ENCODE measurements at regions not wholly inside any gene's neighbourhood (a gene's known extent, or its start where the extent isn't known, plus 50 kb on each side); places are given as distances from the start of the nearest gene placed in this dataset.

DNA sequence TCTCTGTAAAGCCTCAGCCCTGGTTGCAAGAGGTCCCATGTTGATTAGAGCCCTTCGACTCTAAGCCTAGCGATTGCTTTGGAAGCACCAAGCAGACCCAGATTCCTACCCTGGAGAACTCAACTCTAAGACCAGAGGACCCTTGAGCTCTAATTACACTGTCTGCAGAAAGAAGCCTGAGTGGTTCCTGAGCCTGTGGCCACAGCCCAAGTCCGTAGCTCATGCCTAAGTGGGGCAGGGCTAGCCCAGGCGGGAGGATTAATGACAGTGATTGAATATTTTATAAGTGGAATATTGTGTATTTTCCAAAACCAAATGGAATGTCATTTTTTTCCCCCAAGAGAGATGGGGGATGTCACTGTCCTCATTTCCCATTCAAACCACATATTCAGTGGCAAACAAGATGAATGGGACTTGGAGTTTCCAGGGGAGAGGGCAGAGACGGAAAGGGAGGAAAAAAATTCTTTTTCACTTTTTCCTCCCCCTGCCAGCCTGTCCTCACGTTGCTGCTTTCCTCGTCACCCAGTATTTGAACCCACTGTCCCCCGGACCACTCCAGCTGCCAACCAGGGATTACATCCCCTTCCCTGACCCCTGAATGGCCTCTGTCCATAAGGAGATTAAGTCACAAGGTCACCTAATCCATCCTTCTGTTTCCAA, 79.6 kb upstream of the CTTNBP2NL start:
- no peak for DNase-seq (ENCODE audit: low read depth in 1 of 2, low spot score in 1 of 2)

DNA sequence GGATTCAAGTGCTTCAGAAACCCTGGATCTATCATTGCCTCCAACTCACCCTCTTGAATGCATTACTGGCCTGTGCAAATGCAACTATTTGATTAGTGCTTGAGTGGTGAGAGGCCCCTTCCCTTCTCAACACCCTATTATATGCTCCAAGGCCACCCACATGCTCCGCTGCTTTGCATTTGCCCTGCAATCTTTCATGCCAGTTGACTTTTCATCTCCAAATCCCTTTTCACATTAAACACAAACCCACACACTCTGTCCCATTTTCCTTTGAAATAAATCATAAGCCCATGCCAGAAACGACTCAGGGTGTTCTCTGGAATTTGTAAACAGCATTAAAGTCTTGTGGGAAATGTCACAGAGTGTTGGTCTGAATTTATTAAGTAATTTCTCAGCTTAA, 78.9 kb upstream of the CTTNBP2NL start:
- DNase-seq (ENCODE audit: low read depth in 1 of 2, low spot score in 1 of 2) = no peak

DNA sequence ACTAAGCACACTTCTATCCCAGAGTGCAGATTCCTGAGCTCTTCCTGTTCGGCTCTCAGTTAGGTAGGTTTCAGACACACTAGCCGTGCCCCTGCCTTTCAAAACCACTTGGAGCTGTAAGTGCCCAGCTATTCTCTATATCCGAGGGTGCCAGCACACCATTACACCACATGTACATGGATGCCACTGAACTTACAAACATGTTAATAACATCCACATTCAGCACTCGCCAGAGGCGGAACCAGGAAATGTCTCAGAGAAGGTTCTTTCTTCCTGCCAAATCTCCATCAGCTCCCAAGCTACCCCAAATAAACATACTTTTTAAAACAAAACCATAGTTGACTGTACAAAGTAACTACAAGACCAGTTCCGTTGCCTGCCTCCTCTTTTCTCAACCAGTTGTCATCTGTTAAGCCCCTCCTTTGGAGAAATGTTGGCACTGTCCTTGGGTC, 78.4 kb upstream of the CTTNBP2NL start:
- no peak for DNase-seq (ENCODE audit: low read depth in 1 of 2, low spot score in 1 of 2)

DNA sequence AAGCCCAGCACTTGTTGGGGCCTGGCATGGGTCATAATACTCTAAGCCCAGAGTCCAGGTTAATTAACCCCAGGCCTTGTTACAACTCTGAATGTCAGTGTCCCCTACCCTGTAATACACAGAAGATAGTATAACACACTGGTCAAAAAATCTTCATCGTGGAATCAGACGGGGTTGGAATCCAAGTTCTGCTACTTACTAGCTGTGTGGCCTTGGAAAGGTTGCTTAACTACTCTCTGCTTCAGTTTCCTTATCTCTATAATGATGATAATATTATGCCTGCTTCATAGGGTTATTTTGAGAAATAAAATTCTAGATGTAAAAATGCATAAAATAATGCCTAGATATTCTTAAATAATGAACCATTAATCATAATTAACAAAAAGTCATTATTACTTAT, 77.8 kb upstream of the CTTNBP2NL start:
- DNase-seq (ENCODE audit: low read depth in 1 of 2, low spot score in 1 of 2) = no peak

DNA sequence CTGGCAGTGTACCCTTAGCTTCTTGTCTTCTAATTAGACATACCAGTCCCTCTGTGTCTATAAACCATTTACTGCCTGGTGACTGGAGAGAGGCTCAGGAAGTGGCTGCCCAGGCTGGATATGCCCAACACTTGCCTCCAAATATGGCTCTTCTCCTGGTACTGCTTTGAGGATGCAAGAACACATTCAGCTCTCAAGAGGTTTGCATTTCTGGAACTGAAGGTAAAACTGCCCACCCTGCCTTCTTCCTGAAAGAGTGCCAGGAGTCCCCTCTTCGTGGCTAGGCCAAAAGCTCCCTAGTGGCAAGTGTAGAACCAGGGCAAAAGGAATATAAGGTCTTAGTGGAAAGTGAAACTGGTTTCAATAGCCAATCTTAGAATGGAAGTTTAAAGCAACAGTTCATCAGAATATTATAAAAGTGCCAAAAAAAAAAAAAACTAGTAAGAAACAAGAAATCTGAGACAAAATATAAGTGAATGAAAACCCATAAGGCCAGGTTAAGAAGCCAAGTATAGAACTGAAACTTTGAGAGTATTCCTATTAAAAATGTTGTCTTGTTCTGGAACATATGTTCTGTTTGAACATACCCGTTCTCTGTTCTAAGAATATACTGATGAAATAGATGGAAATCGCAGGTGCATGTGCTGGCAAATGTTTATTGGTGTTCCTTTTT, 77.2 kb upstream of the CTTNBP2NL start:
- no peak for DNase-seq (ENCODE audit: low read depth in 1 of 2, low spot score in 1 of 2)

DNA sequence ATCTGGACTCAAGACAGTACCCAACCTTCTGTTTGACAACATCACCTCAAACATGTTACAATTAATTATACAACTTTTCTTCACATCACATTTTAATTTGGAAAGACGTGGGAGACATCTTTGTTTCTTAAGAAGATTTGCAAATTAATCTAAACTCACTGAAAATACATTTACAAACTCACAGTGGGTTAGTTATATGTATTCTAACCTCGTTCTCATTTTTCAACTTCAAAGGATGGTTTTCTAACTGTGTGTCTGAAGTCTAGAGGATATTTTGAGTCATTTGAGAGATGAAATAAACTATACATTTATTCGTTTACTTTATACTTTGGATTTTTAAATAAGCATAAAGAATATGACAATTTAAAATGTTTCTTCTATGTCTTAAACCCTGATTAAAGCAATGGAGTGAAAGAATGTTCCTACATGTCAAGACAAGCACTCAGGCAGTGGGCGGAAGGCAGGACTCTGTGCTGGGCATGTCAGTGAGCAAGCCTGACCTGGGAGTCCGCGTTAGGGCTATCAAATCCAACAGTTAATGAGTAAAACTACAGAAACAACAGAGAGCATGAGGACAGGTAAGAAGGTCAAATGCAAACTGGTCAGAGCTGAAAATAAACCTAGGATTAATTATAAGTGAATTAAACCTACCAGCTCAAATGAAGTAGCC, 76.5 kb upstream of the CTTNBP2NL start:
- DNase-seq (ENCODE audit: low read depth in 1 of 2, low spot score in 1 of 2) = no peak

DNA sequence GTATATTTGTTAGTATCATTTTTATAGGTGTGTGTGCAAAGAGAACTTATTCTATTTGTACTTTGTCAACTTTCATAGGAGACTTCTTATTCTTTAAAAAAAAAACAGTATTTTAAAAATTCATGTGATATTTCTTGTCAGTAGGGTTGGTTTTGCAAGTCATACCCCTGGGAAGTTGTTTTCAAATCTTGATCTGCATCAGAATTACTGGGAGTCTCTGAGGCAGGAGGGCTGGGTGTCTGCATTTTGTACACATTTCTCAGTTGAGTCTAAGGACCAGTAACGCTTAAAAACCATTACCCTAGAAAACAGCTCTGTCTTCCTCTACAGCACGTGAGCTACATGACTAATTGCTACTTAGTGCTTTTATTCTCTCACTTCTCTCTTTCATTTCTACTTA, 76.0 kb upstream of the CTTNBP2NL start:
- no peak for DNase-seq (ENCODE audit: low read depth in 1 of 2, low spot score in 1 of 2)

DNA sequence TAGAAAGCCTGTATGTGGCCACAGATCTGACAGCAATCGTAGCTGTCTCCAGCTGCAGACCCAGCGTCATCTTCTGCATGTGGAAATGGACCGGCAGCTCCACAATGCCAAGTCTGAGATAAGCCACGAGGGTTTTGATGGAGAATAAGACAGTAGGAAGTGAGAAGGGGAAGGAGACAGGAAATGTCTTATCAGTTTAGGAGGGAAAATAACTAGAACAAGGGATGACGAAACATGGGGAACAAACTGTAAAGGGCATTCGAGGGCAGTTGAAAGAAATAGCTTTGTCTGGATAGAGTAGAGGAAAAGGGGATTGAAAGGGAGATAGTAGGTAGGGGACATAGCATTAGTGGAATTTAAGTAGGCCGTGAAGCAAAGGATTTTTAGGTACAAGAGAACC, 74.0 kb upstream of the CTTNBP2NL start:
- DNase-seq (ENCODE audit: low read depth in 1 of 2, low spot score in 1 of 2) = no peak

DNA sequence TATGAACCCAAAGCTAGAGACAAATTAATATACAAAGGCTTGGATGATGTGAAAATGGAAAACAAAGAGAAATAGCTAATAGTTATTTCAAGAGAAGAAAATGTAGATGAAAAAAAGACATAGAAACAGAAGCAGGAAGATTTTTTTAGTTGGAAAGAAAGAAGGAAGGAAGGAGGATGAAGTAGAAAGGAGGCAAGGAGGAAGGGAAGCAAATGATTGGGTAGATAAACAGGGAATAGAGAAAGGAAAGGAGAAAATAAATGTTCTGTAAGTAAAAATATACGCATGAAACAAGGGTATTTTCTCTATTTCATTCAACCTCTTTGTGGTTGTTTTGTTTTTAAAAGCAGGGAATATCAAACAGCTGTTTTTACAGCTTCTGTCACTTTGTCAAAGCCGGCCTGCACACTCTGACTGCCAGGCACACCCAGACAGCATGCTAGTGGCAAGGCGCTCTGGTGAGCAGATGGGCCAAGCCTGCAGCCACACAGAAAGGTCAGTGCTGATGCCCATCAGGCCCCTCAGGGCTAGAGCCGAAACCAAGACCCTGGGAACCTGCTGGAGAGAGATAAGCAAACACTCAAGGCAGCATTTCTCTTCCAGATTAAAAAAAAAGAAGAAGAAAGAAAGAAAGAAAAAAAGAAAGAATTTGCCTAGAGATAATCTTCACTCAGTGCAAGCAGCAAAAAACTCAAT, 72.9 kb upstream of the CTTNBP2NL start:
- no peak for DNase-seq (ENCODE audit: low read depth in 1 of 2, low spot score in 1 of 2)

DNA sequence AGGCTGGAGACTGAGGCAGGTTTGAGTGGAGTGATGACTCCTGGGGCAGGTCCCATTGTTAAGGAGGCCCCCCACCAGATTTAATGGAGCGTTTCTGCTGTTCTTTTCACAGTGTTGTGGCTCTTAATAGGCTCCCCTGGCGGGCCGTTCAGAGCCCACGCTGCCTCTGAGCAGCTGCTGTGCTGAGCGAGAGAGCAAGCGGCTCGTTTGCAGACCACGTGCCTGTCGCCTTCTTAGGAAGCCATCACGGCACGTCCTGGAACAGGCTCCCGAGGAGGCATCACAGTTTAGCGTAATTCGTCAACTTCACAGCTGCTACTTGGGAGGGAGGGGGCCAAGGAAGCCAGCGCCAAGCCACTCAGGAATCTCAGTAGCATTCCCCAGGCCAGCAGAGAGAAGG, 70.5 kb upstream of the CTTNBP2NL start:
- DNase-seq (ENCODE audit: low read depth in 1 of 2, low spot score in 1 of 2) = no peak

DNA sequence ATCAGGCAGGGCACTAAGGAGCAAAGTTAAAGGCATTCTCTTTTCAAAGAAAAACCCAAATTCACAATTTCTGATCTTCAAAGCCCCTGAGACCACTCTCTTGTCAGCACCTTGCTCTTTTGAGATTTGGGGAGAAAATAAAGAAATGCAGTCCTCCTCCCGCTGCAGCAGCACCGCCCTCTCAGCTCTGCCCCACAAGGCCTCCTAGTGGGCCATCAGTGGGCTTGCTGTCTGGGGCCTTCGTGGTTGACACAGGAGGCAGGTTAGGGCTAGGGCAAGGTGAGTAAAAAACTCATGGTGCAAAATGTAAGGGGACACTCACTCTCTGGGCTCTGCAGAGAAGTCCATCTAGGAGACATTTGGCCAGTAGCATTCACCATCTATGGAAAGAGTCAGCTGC, 67.4 kb upstream of the CTTNBP2NL start:
- DNase-seq (ENCODE audit: low read depth in 1 of 2, low spot score in 1 of 2) = no peak

DNA sequence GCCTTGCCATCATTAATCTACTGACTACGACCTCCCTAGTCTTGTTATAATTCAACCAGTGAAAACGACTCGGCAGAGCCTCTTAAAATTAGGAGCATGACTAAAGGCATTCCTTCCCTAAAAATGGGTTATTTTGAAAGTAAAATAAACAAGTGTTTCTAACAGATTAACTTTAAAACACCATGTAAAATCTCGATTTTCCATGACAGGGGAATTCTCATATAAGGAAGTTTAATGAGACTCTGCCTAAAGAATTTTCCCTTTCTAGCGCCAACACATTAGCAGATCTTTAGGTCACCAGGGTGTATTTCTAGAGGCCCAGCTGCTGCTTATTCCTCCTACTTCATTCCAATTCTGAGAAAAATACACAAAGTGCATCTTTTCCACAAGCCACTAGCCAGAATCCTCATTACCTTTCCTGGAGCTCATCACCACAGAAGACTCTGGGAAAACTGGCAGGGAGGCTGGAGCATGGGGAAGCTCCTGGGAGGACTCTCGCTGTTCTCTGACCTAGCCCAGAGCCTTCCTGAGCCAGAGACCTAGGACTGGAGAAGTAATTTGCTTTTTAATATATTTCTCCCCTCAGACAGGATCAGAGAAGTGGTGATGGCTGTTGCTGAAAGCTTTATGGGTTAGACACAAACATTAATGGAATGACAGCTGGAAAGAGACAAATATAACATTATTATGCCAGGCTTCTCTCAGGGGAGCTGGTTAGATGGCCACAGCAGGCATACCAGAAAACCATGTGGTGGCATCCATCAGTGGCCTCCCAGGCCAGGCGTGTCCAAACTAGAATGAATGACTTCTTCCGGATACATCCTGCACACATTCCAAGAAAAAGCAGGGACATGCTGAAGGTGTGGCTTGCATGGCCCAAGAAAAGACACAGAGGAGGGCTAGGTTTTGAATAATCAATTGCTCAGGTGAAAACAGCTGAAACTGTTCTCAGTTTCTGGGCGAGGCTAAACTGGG, 63.6 kb upstream of the CTTNBP2NL start:
- no peak for DNase-seq (ENCODE audit: low read depth in 1 of 2, low spot score in 1 of 2)

DNA sequence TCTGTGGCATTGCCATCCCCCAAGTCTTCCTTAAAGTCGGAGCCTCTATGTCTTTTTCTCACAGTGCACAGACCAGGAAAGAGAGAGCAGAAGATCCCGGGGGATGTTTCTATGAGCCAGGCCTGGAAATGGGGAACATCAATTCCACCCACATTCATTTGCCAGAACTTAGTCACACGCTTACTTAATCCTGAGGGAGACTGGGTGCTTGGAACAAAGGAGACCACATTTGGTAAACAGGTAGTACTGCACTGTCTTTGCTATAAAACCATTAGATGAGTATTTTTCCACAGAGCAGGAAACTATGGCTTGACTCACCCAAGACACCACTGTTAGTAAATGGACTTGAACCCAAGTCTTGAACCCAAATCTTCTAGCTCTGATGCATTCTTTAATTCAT, 60.7 kb upstream of the CTTNBP2NL start:
- no peak for DNase-seq (ENCODE audit: low read depth in 1 of 2, low spot score in 1 of 2)

DNA sequence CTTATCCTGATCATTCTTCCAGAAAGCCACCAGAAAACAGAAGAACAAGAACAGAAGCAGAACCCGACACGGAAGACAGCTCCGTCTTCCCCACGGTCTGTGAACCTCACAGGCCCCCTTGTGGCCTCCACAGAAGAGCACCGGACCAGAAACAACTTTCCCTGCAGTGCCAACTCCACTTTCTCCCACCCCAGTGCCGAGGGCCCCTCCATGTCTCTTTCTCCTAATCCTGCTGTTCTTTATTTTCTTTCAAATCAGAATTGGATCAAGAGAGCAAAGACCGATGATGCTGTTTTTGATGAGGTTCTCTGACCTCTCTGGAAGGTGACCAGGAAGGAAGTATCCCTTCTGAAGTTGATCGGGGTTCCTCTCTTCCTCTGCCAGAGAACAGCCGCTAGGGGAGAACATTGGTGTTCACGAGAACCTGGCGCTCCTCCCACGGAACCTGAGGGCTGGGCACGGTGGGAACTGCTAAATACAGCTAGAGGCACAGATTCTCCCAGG, 58.9 kb upstream of the CTTNBP2NL start:
- no peak for DNase-seq (ENCODE audit: low read depth in 1 of 2, low spot score in 1 of 2)

DNA sequence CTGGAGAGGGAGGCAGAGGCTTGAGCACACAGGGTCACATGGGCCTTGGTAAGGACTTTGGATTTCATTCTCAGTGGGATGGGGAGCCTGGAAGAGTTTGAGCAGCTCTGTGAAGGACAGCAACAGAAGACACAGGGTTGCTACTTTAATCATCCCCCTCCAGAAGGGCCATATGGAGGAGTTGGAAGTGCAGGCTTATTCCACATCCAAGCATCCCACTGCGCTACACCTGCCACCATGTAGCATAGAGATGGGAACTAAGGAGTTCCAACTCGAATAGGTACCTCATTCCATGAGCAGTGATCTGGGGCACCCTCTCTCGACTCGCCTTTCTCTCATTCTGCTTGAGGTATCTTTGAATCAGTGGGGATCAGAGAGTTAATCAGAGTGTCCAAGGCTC, 54.0 kb upstream of the CTTNBP2NL start:
- DNase-seq (ENCODE audit: low read depth in 1 of 2, low spot score in 1 of 2) = no peak

DNA sequence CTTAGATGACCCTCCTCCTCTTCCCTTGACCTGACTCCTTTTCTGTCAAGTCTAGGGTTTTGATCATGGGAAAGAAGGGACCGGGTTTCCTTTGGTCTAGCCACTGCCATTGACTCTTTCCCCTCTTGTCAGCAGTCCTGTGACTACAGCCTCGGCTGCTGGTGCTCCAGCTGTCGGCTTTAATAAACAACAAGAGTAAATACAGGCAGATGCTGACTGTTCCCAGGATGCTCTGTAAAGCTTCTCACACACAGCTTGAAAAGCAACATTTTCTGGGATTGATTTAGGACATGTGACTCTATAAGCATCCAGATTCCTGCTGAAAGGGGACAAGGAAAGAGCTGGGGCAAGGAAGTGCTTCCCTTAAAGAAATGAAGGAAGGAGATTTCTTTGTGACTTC, 53.5 kb upstream of the CTTNBP2NL start:
- no peak for DNase-seq (ENCODE audit: low read depth in 1 of 2, low spot score in 1 of 2)

DNA sequence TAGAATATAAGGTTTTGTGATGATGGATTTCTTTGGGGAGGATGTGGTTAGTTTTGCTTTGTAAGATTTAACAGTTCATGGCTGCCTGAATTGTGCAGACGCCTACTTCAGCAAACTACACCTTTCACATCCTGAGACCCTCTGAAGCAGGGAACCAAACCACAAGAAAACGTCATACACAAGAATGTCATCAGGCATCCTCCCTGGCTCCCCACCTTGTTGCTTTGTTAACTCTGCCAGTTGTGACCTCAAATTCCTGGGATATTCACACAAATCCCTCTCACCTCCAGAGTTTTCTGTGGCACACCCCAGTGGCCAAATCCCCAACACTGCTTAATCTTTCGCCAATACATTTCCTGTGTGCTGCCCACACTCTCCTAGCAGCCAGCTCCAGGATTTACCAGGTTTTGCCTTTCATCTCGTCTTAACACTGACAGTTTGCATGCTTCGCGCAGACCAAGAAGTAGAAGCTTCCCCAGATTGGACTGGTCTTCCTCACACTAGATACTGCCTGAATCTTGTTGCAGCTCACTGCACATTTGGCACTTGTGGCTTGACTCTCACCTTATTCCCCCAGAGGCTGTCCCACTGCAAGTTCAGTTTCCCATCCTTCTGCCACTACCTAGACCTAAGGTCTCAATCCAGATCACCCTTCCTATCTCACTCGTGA, 51.1 kb upstream of the CTTNBP2NL start:
- DNase-seq (ENCODE audit: low read depth in 1 of 2, low spot score in 1 of 2) = no peak

Measured in stimulated activated CD4-positive, alpha-beta T cell treated with anti-CD3 and anti-CD28 coated beads, Interleukin-15, amount 100 ng/mL, for 1 hour (primary cell).